ENCODE measurements at regions not wholly inside any gene's neighbourhood (a gene's known extent, or its start where the extent isn't known, plus 50 kb on each side); places are given as distances from the start of the nearest gene placed in this dataset.

DNA sequence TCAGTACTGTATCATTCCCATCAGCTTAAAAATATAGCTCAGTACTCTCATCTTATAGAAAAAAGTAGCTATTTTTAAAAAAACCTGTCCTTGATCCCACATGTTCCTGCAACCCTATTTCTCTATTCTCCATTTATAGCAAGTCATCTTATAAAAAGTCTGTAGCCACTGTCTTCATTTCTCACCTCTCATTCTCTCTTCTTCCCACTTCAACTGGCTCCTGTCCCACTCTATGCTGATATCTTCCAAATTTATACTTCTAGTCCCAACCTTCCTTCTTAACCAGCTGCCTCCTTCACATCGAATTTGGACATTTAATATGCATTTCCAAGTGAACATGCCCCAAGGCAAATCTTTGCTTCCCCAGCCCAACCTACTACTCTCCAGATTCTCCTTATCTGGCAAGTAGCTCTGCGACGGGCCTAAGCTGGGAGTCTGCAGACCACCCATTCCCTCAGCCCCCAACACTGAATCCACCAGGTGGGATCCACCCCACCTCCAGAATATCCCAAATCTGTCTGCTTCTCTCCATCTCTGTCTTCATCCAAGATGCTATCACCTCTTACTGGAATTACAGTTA lies 52.0 kb upstream of the TANC2 start:
- DNase-seq (ENCODE audit: extremely low spot score), result no peak
- Histone ChIP-seq H3K4me3 (ENCODE audit: low read depth, low read length) (no peak overlapping the region), H3K4me1 (ENCODE audit: insufficient read depth) (no peaks in the 10 kb centered on the region), H3K27ac (ENCODE audit: low read depth) (no peak overlapping the region), H3K36me3 (ENCODE audit: insufficient read depth) (no peaks in the 10 kb centered on the region)
- WGBS, result 84% methylated on average over 3 of the region's 3 CpGs

DNA sequence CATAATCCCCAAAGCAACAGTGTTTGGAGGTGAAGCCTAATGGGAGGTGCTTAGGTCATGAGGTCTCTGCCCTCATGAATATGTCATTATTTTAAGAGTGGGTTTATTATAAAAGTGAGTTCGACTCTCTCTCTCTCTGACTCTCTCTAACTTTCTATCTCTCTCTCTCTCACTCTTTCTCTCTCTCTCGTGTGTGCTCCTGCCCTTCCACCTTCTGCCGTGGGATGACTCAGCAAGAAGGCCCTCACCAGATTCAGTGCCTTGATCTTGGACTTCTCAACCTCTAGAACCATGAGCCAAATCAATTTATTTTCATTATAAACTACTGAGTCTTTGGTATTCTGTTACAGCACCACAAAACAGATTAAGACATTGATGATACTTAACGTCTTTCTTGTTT lies 53.7 kb upstream of the TANC2 start:
- Histone ChIP-seq H3K27ac (ENCODE audit: low read depth) (no peak overlapping the region), H3K4me3 (ENCODE audit: low read depth, low read length) (no peak overlapping the region), H3K4me1 (ENCODE audit: insufficient read depth) (no peaks in the 10 kb centered on the region), H3K36me3 (ENCODE audit: insufficient read depth) (no peaks in the 10 kb centered on the region)
- no peak for DNase-seq (ENCODE audit: extremely low spot score)
- WGBS, result 92% methylated on average over 4 of the region's 4 CpGs

DNA sequence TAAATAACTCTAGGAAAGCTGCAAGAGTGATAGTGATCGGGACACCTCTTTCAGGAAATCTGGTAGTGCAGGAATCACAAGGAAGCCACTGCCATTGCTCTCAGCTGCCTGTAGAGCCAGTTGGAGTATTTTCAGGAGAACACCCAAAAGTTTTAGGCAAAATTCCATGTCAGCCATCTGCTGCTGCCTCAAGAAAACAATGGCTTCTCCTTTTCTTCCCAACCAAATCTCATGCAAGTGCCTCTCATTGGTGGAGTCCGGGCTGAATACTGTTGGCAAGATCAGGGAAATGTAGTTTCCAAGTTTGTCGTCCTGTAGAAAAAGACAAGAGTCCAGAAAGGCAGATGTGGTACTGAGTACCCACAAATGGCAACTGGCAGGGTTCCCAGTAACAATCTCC lies 54.9 kb upstream of the TANC2 start:
- H3K4me3 ChIP-seq (ENCODE audit: low read depth, low read length), result no peak overlapping the region
- H3K4me1 ChIP-seq (ENCODE audit: insufficient read depth), result no peaks in the 10 kb centered on the region
- H3K27ac ChIP-seq (ENCODE audit: low read depth), result no peak overlapping the region
- no peaks in the 10 kb centered on the region for H3K36me3 ChIP-seq (ENCODE audit: insufficient read depth)
- WGBS, result 51% methylated on average over 3 of the region's 3 CpGs
- DNase-seq (ENCODE audit: extremely low spot score), result no peak

DNA sequence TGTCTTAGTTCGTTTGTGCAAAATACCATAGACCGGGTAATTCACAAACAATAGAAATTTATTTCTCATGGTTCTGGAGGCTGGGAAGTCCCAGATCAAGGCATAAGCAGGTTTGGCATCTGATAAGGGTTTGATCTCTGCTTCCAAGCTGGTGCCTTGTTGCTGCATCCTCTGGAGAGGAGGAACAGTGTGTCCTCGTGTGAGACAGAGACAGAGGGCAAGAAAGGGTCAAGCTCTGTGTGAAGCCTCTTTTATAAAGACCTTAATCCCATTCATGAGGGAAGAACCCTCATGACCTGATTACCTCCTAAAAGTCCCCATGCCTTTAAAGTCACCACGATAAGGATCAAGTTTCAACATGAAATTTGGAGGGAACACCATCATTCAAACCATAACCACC lies 55.8 kb upstream of the TANC2 start:
- H3K4me1 ChIP-seq (ENCODE audit: insufficient read depth), result no peaks in the 10 kb centered on the region
- H3K27ac ChIP-seq (ENCODE audit: low read depth), result no peak overlapping the region
- H3K4me3 ChIP-seq (ENCODE audit: low read depth, low read length), result no peak overlapping the region
- no peaks in the 10 kb centered on the region for H3K36me3 ChIP-seq (ENCODE audit: insufficient read depth)
- WGBS, result 66% methylated on average over 4 of the region's 4 CpGs
- DNase-seq (ENCODE audit: extremely low spot score), result no peak

DNA sequence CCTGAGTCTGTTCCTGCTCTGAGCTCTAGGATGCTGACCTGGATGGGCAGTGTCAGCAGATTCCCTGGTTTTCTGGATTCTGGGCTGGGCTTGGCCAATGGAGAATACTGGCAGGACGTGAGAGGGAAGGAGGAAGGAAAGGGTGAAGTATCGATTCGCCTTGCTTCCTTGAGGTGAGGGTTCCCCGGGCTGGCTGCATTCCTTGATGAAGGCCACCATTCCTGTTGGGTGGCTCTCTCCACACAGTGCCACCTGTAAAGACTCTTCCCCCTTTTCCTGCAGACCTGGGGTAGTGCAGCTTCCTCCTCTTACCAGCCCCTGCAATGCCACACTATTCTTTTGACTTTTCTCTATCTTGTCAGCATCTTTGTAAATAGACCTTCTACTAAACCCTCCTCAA lies 58.1 kb upstream of the TANC2 start:
- H3K27ac ChIP-seq (ENCODE audit: low read depth), result no peak overlapping the region
- no peak overlapping the region for H3K4me3 ChIP-seq (ENCODE audit: low read depth, low read length)
- WGBS, result 81% methylated on average over 4 of the region's 4 CpGs
- no peaks in the 10 kb centered on the region for H3K36me3 ChIP-seq (ENCODE audit: insufficient read depth)
- H3K4me1 ChIP-seq (ENCODE audit: insufficient read depth), result no peaks in the 10 kb centered on the region
- DNase-seq (ENCODE audit: extremely low spot score), result no peak

DNA sequence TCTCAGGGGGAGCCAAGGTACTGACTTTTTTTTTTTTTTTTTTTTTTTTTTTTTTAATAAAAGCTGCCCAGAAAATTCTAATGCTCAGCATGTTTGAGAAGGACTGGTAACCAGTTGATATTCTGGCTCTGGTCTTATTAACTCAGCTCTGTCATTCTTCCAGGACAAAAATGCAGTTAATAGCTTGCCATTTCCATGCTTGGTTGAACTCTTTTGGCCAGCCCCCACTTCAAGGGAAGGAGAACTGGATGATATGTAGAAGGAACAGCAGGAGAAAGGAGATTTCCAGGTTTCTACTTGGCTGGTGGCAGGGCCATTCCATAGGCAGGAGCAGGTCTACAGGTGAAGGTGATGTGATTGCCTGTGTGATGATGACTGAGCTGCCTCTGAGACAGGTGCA lies 59.2 kb upstream of the TANC2 start:
- no peak for DNase-seq (ENCODE audit: extremely low spot score)
- H3K36me3 ChIP-seq (ENCODE audit: insufficient read depth), result no peaks in the 10 kb centered on the region
- H3K27ac ChIP-seq (ENCODE audit: low read depth), result no peak overlapping the region
- H3K4me1 ChIP-seq (ENCODE audit: insufficient read depth), result no peaks in the 10 kb centered on the region
- H3K4me3 ChIP-seq (ENCODE audit: low read depth, low read length), result no peak overlapping the region

DNA sequence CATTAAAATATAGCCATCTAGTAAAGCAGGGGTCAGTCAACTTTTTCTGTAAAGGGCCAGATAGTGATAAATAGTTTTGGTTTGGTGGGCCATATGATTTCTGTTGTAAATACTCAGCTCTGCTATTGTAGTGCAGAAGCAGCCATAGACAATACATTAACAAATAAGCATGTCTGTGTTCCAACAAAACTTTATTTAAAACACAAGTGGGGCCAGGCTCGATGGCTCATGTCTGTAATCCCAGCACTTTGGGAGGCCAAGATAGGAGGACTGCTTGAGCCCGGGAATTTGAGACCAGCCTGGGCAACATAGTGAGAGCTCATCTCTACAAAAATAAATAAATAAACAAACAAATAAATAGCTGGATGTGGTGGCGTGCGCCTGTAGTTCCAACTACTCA lies 60.8 kb upstream of the TANC2 start:
- Histone ChIP-seq H3K27ac (ENCODE audit: low read depth) (no peak overlapping the region), H3K36me3 (ENCODE audit: insufficient read depth) (no peaks in the 10 kb centered on the region), H3K4me1 (ENCODE audit: insufficient read depth) (no peaks in the 10 kb centered on the region), H3K4me3 (ENCODE audit: low read depth, low read length) (no peak overlapping the region)
- 71% methylated on average over 4 of the region's 4 CpGs for WGBS
- DNase-seq (ENCODE audit: extremely low spot score), result no peak

DNA sequence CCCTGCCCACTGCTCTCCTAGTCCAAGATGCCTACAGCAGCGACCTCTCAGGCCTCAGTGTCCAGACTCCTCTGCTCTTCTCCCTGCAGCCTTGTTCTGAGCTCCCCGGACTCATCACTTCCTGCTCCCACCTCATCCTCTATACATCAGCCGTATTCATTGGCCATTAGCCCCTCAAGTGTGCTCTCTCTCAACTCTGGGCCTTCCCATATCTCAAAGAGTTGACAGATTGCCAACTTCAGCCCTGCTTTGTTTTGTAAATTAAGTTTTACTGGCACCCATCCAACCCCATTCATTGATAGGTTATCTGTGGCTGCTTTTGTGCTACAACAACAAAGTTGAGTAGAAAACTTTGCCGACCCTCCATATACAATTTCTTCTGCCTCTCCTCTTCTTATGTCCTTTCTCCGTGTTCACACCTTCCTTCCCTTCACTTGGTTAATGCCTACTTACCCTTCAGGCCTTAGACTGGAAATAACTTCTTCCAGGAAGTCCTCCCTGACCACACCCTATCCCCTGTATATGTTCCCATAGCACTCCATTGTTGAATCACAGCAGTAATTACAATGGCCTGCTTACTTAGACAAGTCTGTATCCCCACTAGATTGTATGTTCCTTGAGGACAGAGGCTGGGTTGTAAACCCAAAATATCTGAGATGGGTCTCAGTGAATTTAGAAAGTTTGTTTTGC lies 63.4 kb upstream of the TANC2 start:
- Histone ChIP-seq H3K36me3 (ENCODE audit: insufficient read depth) (no peaks in the 10 kb centered on the region), H3K4me1 (ENCODE audit: insufficient read depth) (no peaks in the 10 kb centered on the region), H3K27ac (ENCODE audit: low read depth) (no peak overlapping the region), H3K4me3 (ENCODE audit: low read depth, low read length) (no peak overlapping the region)
- 75% methylated on average over 5 of the region's 5 CpGs for WGBS
- no peak for DNase-seq (ENCODE audit: extremely low spot score)

DNA sequence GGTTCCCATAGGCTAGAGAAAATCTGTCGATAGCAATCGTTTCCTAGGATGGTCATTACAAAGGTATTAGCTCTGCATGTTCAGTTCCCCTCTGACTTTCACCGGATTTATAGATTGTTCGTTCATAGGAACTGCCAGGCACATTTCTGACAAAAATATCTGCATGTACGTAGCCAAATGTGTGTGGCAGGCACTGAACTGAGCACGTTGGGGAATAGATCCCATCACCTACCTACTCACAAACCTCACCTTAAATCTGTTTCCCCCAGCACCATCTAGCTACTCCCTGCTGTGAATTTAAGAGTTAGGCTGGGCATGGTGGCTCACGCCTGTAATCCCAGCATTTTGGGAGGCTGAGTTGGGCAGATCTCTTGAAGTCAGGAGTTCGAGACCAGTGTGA lies 64.5 kb upstream of the TANC2 start:
- Histone ChIP-seq H3K4me3 (ENCODE audit: low read depth, low read length) (no peak overlapping the region), H3K4me1 (ENCODE audit: insufficient read depth) (no peaks in the 10 kb centered on the region), H3K27ac (ENCODE audit: low read depth) (no peak overlapping the region), H3K36me3 (ENCODE audit: insufficient read depth) (no peaks in the 10 kb centered on the region)
- WGBS, result 96% methylated on average over 8 of the region's 8 CpGs
- no peak for DNase-seq (ENCODE audit: extremely low spot score)

DNA sequence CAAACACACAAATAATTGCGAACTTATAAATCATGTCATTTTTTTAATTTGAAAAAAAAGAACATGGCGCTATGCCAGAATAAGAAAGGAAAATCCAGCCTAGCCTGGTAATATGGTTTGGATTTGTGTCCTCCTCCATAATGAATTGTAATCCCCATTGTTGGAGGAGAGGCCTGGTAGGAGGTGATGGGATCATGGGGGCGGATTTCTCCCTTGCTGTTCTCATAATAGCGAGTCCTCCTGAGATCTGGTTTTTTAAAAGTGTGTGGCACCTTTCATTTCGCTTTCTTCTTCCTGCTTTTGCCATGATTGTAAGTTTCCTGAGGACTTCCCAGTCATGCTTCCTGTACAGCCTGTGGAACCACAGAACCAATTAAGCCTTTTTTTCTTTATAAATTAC lies 65.9 kb upstream of the TANC2 start:
- WGBS, result 98% methylated on average over 5 of the region's 5 CpGs
- no peaks in the 10 kb centered on the region for H3K36me3 ChIP-seq (ENCODE audit: insufficient read depth)
- H3K4me1 ChIP-seq (ENCODE audit: insufficient read depth), result no peaks in the 10 kb centered on the region
- no peak overlapping the region for H3K4me3 ChIP-seq (ENCODE audit: low read depth, low read length)
- DNase-seq (ENCODE audit: extremely low spot score), result no peak
- H3K27ac ChIP-seq (ENCODE audit: low read depth), result no peak overlapping the region

DNA sequence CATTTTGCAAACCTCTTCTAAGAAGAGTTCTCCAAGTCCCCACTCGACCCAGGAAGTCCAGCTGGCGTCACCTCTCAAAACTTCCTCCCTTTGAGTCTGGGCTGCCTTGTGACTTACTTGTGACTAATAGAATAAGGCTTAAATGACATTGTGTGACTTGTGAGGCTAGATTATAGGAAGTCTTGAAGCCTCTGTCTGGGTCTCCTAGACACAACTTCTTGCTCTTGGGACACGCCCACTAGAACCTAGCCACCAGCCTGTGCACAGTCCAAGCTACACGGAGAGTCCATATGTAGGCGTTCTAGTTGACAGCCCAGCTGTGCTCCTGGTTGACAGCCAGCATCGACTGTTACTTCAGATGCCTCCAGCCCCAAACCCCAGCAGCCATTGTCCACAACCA lies 66.7 kb upstream of the TANC2 start:
- Histone ChIP-seq H3K27ac (ENCODE audit: low read depth) (no peak overlapping the region), H3K36me3 (ENCODE audit: insufficient read depth) (no peaks in the 10 kb centered on the region), H3K4me3 (ENCODE audit: low read depth, low read length) (no peak overlapping the region), H3K4me1 (ENCODE audit: insufficient read depth) (no peaks in the 10 kb centered on the region)
- DNase-seq (ENCODE audit: extremely low spot score), result no peak
- 70% methylated on average over 6 of the region's 6 CpGs for WGBS

DNA sequence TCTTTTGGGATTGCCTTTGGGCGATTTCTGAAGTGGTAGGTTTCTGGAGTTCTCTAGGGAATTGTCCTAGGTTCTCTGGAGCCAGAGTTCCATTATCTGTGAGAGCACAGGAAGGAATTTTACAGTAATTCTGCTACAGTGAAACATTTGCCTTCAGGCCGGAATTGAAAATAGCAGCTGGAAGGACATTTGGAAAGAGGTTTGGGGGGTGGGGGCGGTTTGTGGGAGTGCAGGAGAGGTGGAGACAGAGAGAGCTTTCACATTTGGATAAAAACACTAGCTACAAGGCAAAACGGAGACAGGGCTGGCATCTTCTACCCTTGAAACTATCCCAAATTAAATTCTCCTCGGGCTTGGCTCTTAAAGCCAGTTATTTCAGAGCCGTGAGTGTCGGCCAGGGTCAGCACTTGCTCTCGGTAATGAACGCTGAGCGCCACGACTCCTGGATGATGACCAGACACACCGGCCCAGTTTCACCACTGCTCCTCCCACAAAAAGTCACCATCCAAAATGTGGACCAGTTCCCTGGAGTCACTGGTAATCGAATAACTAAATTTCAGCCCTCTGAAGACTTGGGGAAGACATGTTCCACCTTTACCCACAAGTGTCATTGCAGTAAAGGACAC lies 67.7 kb upstream of the TANC2 start:
- Histone ChIP-seq H3K27ac (ENCODE audit: low read depth) (no peak overlapping the region), H3K4me3 (ENCODE audit: low read depth, low read length) (no peak overlapping the region), H3K4me1 (ENCODE audit: insufficient read depth) (no peaks in the 10 kb centered on the region), H3K36me3 (ENCODE audit: insufficient read depth) (no peaks in the 10 kb centered on the region)
- DNase-seq (ENCODE audit: extremely low spot score), result no peak
- 42% methylated on average over 13 of the region's 13 CpGs for WGBS

DNA sequence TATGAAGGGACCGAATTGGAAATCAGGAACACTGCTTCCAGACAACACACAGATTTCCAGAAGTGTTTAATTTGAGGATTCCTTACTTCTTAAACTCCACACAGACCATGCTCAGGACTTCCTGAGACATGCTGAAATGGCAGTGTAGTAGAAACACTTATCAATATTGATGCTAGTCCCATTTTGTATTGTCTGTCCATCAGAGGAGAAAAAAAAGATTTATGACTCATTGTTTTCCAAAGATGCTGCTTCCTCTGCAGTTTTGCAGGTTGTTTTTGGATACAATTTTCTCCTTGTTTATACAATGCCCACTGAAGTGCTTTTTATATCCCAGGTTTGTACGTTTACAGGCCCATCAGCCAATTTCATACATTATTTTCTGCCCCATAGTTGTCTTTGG lies 68.3 kb upstream of the TANC2 start:
- DNase-seq (ENCODE audit: extremely low spot score), result no peak
- 56% methylated on average over 2 of the region's 2 CpGs for WGBS
- H3K36me3 ChIP-seq (ENCODE audit: insufficient read depth), result no peaks in the 10 kb centered on the region
- no peak overlapping the region for H3K4me3 ChIP-seq (ENCODE audit: low read depth, low read length)
- no peak overlapping the region for H3K27ac ChIP-seq (ENCODE audit: low read depth)
- no peaks in the 10 kb centered on the region for H3K4me1 ChIP-seq (ENCODE audit: insufficient read depth)

All from urinary bladder (tissue), 3 donors.